ENCODE measurements at regions not wholly inside any gene's neighbourhood (a gene's known extent, or its start where the extent isn't known, plus 50 kb on each side); places are given as distances from the start of the nearest gene placed in this dataset.
A peak's percentile ranks its signal among the peaks of the same experiment; 100 is the strongest.

DNA sequence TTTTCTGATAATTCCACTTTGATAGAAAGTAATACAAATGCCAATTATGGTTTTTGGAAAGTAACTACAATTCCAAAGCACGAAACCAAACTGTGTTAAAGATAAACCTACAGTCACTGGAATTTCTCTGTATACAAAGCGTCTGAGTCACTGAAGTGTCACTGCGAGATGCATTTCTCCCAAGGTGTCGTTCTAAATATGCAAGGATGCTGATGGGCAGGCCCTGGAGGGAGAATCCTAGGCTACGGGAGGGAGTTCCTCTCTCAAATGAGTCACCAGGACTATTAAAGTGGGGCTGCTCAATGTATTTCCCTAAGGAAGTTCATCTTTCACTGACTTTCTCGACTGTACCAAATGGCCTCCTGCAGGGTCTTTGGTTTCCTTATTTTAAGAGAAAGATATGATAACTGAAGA is 163.8 kb upstream of the STK17B start:
- ATAC-seq (no peak), DNase-seq (ENCODE audit: low spot score) (peak; percentile 45)
- TF ChIP-seq EZH2phosphoT487 (IDR thresholded peaks at IDR 0.05; ENCODE audit: unreplicated experiment), result no peak
- no peak for TF ChIP-seq JUNB (IDR thresholded peaks at IDR 0.05; ENCODE audit: unreplicated experiment)
- TF ChIP-seq, protein P1, sequence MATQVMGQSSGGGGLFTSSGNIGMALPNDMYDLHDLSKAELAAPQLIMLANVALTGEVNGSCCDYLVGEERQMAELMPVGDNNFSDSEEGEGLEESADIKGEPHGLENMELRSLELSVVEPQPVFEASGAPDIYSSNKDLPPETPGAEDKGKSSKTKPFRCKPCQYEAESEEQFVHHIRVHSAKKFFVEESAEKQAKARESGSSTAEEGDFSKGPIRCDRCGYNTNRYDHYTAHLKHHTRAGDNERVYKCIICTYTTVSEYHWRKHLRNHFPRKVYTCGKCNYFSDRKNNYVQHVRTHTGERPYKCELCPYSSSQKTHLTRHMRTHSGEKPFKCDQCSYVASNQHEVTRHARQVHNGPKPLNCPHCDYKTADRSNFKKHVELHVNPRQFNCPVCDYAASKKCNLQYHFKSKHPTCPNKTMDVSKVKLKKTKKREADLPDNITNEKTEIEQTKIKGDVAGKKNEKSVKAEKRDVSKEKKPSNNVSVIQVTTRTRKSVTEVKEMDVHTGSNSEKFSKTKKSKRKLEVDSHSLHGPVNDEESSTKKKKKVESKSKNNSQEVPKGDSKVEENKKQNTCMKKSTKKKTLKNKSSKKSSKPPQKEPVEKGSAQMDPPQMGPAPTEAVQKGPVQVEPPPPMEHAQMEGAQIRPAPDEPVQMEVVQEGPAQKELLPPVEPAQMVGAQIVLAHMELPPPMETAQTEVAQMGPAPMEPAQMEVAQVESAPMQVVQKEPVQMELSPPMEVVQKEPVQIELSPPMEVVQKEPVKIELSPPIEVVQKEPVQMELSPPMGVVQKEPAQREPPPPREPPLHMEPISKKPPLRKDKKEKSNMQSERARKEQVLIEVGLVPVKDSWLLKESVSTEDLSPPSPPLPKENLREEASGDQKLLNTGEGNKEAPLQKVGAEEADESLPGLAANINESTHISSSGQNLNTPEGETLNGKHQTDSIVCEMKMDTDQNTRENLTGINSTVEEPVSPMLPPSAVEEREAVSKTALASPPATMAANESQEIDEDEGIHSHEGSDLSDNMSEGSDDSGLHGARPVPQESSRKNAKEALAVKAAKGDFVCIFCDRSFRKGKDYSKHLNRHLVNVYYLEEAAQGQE (IDR thresholded peaks at IDR 0.05; ENCODE audit: unreplicated experiment), result no peak
- TF ChIP-seq, protein P2, sequence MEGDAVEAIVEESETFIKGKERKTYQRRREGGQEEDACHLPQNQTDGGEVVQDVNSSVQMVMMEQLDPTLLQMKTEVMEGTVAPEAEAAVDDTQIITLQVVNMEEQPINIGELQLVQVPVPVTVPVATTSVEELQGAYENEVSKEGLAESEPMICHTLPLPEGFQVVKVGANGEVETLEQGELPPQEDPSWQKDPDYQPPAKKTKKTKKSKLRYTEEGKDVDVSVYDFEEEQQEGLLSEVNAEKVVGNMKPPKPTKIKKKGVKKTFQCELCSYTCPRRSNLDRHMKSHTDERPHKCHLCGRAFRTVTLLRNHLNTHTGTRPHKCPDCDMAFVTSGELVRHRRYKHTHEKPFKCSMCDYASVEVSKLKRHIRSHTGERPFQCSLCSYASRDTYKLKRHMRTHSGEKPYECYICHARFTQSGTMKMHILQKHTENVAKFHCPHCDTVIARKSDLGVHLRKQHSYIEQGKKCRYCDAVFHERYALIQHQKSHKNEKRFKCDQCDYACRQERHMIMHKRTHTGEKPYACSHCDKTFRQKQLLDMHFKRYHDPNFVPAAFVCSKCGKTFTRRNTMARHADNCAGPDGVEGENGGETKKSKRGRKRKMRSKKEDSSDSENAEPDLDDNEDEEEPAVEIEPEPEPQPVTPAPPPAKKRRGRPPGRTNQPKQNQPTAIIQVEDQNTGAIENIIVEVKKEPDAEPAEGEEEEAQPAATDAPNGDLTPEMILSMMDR (conservative IDR thresholded peaks at IDR 0.05; ENCODE audit: low read depth in 2 of 2), result no peak
- TF ChIP-seq ZNF331 (CRISPR knock-in tag; IDR thresholded peaks at IDR 0.05; ENCODE audit: low read depth), result no peak
- Histone ChIP-seq H3K36me3 (ENCODE audit: insufficient read depth) (no peaks in the 10 kb centered on the region), H3K4me1 (ENCODE audit: insufficient read depth) (no peaks in the 10 kb centered on the region), H3F3A (replicated peaks; ENCODE audit: low read depth) (no peaks in the 10 kb centered on the region), H3K27me3 (ENCODE audit: insufficient read depth) (no peaks in the 10 kb centered on the region), H3K27ac (ENCODE audit: low read depth) (no peak overlapping the region), H3K79me2 (replicated peaks; ENCODE audit: insufficient read depth) (no peaks in the 10 kb centered on the region), H3K4me3 (no peak overlapping the region), H4K20me1 (replicated peaks; ENCODE audit: insufficient read depth) (no peaks in the 10 kb centered on the region), H3K9me2 (ENCODE audit: insufficient read depth) (no peaks in the 10 kb centered on the region), H2AFZ (no peak overlapping the region), H3K4me2 (no peak overlapping the region)
- Mint-ChIP-seq H3K4me3 (no peak overlapping the region), H3K27ac (no peak overlapping the region), H3K36me3 (ENCODE audit: low read depth) (no peaks in the 10 kb centered on the region), H3K9me3 (no peaks in the 10 kb centered on the region), H3K4me1 (no peaks in the 10 kb centered on the region), H3K27me3 (ENCODE audit: insufficient read depth, low read depth, poor library complexity) (no peaks in the 10 kb centered on the region)

DNA sequence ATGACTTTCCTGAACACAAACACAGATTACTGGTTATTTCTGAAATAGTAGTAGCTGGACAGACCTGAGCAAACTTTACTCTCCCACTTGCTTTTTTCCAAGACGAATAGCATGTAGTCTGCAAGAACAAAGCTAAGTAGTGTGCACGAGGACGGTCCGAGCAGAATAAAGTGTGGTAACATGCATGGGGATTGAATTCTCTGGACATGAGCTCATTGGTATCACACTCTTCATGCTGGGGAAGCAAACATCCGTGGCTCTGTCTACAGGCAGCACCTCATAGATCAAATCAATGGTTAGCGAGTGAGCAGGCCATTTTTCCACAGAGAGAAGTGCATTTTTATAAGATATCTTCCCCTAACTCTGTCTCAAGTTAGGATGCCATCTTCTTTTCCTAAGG is 164.8 kb upstream of the STK17B start:
- Histone ChIP-seq H3K4me2 (no peak overlapping the region), H3K79me2 (replicated peaks; ENCODE audit: insufficient read depth) (no peaks in the 10 kb centered on the region), H4K20me1 (replicated peaks; ENCODE audit: insufficient read depth) (no peaks in the 10 kb centered on the region), H3K36me3 (ENCODE audit: insufficient read depth) (no peaks in the 10 kb centered on the region), H3K4me3 (no peak overlapping the region), H3K9me2 (ENCODE audit: insufficient read depth) (no peaks in the 10 kb centered on the region), H3K27ac (ENCODE audit: low read depth) (no peak overlapping the region), H3K4me1 (ENCODE audit: insufficient read depth) (no peaks in the 10 kb centered on the region), H2AFZ (no peak overlapping the region), H3F3A (replicated peaks; ENCODE audit: low read depth) (no peaks in the 10 kb centered on the region), H3K27me3 (ENCODE audit: insufficient read depth) (no peaks in the 10 kb centered on the region)
- no peaks in the 10 kb centered on the region for H3K27me3 Mint-ChIP-seq (ENCODE audit: insufficient read depth, low read depth, poor library complexity)
- H3K9me3 Mint-ChIP-seq, result no peaks in the 10 kb centered on the region
- no peak for ATAC-seq
- no peaks in the 10 kb centered on the region for H3K4me1 Mint-ChIP-seq
- H3K27ac Mint-ChIP-seq, result no peak overlapping the region
- H3K4me3 Mint-ChIP-seq, result no peak overlapping the region
- DNase-seq (ENCODE audit: low spot score), result no peak
- H3K36me3 Mint-ChIP-seq (ENCODE audit: low read depth), result no peaks in the 10 kb centered on the region
- TF ChIP-seq ZNF114 (CRISPR knock-in tag; IDR thresholded peaks at IDR 0.05), result no peak
- no peak for TF ChIP-seq STAT1 (IDR thresholded peaks at IDR 0.05; ENCODE audit: unreplicated experiment)
- no peak for TF ChIP-seq EZH2phosphoT487 (IDR thresholded peaks at IDR 0.05; ENCODE audit: unreplicated experiment)
- TF ChIP-seq, protein P2 (conservative IDR thresholded peaks at IDR 0.05; ENCODE audit: low read depth in 2 of 2), result no peak
- no peak for TF ChIP-seq ZNF331 (CRISPR knock-in tag; IDR thresholded peaks at IDR 0.05; ENCODE audit: low read depth)
- TF ChIP-seq NANOG (IDR thresholded peaks at IDR 0.05; ENCODE audit: borderline replicate concordance), result no peak
- TF ChIP-seq CREB1 (CRISPR knock-in tag; IDR thresholded peaks at IDR 0.05; ENCODE audit: low read depth), result no peak

All from GM23338 (cell line).